Spinal cord (tissue), 10 donors: ENCODE measurements at regions not wholly inside any gene's neighbourhood (a gene's known extent, or its start where the extent isn't known, plus 50 kb on each side); places are given as distances from the start of the nearest gene placed in this dataset. TPM values are rescaled to one million over a fixed set of nuclear protein-coding genes. Genes with fewer than 3 reads are reported as not detected.

Experiments
- DNase-seq, 6 donors: peaks; one replicate each; pipeline versions ENCODE4 v3.0.0 to v3.0.0-alpha.2; 2013 to 2015; ENCODE audit warnings: low spot score in 6 of 6, low read depth in 4 of 6
- H3K27ac ChIP-seq: one replicate; pipeline ENCODE4 v1.5.1; 2013; ENCODE audit warnings: low read depth, low read length, control low read depth
- H3K27me3 ChIP-seq: one replicate; pipeline ENCODE4 v1.6.1; 2013; ENCODE audit warnings: low read length; ENCODE audit not compliant: control insufficient read depth, insufficient read depth
- H3K36me3 ChIP-seq: one replicate; pipeline ENCODE4 v1.6.1; 2013; ENCODE audit warnings: low read length; ENCODE audit not compliant: control insufficient read depth, insufficient read depth
- H3K4me1 ChIP-seq: one replicate; pipeline ENCODE4 v1.6.1; 2013; ENCODE audit warnings: low read length; ENCODE audit not compliant: control insufficient read depth, insufficient read depth
- H3K4me3 ChIP-seq: one replicate; pipeline ENCODE4 v1.5.1; 2013; ENCODE audit warnings: low read depth, low read length, control low read depth
- H3K9me3 ChIP-seq: one replicate; pipeline ENCODE4 v1.6.1; 2013; ENCODE audit warnings: low read length; ENCODE audit not compliant: control insufficient read depth, insufficient read depth
- WGBS: methylation state at CpG from one replicate; pipeline ENCODE4 v1.1.5; 2013; ENCODE audit warnings: missing lambda C conversion rate; ENCODE audit not compliant: insufficient coverage; 5-methylcytosine and 5-hydroxymethylcytosine counted together
- small RNA-seq: library from RNA; depleted of rRNA; stranded (forward); fragments of <200 nt; gene quantifications from one replicate; pipeline ENCODE3, GENCODE V24; 2014; ENCODE audit warnings: low replicate concordance
- donor health status: healthy.

DNA sequence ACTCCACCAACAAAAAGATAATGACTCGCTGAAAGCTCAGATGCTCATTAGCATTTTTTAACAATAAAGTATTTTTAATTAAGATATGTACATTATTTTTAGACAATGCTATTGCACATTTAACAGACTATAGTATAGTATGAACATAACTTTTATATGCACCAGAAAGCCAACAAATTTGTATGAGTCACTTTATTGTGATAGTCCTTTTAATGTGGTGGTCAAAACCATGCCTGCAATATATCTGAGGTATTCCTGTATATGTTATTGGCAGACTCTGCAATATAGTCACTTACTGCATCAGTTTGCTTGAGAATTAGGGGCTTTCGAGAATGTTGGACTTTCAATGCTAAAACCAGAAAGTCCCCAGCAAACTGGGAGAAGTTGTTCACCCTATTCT is 51.7 kb upstream of the CCDC196 start:
- DNase-seq: no peak
- Histone ChIP-seq H3K4me1 (no peaks in the 10 kb centered on the region), H3K27ac (no peak overlapping the region), H3K36me3 (no peaks in the 10 kb centered on the region), H3K9me3 (peaks cover 11% of the 10 kb centered on the region), H3K27me3 (no peaks in the 10 kb centered on the region), H3K4me3 (no peak overlapping the region)
- no CpG with 5 or more reads among the region's 2 CpGs for WGBS

GRCh38 chr14:66435683-66436082 is 50.5 kb upstream of the CCDC196 start:
- no peak for DNase-seq
- no peaks in the 10 kb centered on the region for H3K27me3 ChIP-seq
- no peaks in the 10 kb centered on the region for H3K36me3 ChIP-seq
- no peaks in the 10 kb centered on the region for H3K4me1 ChIP-seq
- no peak overlapping the region for H3K27ac ChIP-seq
- peaks cover 13% of the 10 kb centered on the region for H3K9me3 ChIP-seq
- no CpG with 5 or more reads among the region's 1 CpG for WGBS
- no peak overlapping the region for H3K4me3 ChIP-seq

Small RNA genes in the stretch of these regions (small RNA-seq; reads per million reads assigned to genes)
- not detected for gene RF00019
